ENCODE measurements at regions not wholly inside any gene's neighbourhood (a gene's known extent, or its start where the extent isn't known, plus 50 kb on each side); places are given as distances from the start of the nearest gene placed in this dataset.

DNA sequence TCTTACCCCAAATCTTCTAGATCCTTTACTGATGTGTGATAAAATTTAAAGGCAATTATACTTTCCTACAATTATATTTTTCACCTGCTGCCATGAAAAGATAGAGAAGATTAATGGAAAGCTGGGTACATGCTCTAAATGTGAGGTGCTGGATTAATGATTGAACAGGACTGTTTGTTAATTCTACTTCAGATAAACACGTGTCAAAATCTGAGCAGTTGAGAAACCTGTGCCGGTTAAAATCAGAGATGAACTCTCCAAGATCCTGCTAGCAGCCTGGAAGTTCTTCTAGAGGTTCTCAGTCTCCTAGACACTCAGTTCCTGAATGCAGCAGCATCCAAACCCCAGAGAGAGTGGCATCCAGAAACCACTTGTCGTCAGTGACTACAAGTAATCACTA, 69.2 kb downstream of the INHBA start:
- Histone ChIP-seq H3K27me3 (no peaks in the 10 kb centered on the region), H3K4me3 (no peak overlapping the region), H3K9ac (no peak overlapping the region), H3K36me3 (no peaks in the 10 kb centered on the region), H3K9me3 (no peaks in the 10 kb centered on the region), H4K20me1 (no peaks in the 10 kb centered on the region), H3K4me1 (no peaks in the 10 kb centered on the region), H3K27ac (no peak overlapping the region), H3K4me2 (no peak overlapping the region)
- no peak for TF ChIP-seq Cebpa-rat (IDR thresholded peaks at IDR 0.05)

DNA sequence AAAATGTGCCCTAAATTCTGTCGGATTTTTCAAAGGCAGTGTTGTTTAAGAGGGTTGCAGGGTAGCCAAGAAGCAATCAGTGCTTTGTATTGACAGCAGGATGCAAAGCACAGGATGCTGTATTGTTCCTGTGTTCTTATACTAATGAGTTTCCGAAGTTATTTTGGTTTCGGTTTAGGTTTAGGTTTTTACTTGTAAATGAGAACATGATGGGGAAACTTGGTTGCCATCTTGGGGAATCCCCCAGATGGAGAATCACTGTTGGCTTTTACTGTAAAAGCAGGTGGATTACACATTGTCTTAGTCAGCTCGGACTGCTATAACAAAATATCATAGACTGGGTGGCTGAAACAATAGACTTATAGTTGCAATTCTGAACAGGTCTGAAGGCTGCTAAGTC, 72.1 kb downstream of the INHBA start:
- TF ChIP-seq Cebpa-rat (IDR thresholded peaks at IDR 0.05): no peak
- no peak overlapping the region for H3K27ac ChIP-seq
- H3K27me3 ChIP-seq: no peaks in the 10 kb centered on the region
- H3K4me2 ChIP-seq: no peak overlapping the region
- no peaks in the 10 kb centered on the region for H3K9me3 ChIP-seq
- no peaks in the 10 kb centered on the region for H3K36me3 ChIP-seq
- H4K20me1 ChIP-seq: no peaks in the 10 kb centered on the region
- H3K9ac ChIP-seq: no peak overlapping the region
- no peak overlapping the region for H3K4me3 ChIP-seq
- no peaks in the 10 kb centered on the region for H3K4me1 ChIP-seq

DNA sequence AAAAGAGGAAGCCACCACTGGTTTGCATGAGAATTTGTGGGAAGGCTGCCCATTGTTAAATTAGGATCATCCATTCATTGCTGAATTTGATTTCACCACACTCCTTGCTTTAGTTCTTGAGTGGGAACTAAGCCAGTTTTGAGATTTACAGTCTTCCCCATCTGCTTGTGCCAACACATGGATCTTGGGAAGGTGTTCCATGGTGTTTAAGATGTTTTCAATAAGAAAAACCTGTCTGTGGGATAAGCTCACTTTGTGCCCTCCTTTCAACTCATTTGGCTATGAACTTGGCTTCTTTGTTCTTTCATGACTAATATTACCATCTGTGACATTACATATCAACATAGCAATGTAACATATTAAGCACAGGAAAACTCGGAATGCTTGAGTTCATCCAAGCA, 73.2 kb downstream of the INHBA start:
- Histone ChIP-seq H3K4me3 (no peak overlapping the region), H3K36me3 (no peaks in the 10 kb centered on the region), H4K20me1 (no peaks in the 10 kb centered on the region), H3K4me2 (no peak overlapping the region), H3K4me1 (no peaks in the 10 kb centered on the region), H3K9ac (no peak overlapping the region), H3K9me3 (no peaks in the 10 kb centered on the region), H3K27ac (no peak overlapping the region), H3K27me3 (no peaks in the 10 kb centered on the region)
- no peak for TF ChIP-seq Cebpa-rat (IDR thresholded peaks at IDR 0.05)

DNA sequence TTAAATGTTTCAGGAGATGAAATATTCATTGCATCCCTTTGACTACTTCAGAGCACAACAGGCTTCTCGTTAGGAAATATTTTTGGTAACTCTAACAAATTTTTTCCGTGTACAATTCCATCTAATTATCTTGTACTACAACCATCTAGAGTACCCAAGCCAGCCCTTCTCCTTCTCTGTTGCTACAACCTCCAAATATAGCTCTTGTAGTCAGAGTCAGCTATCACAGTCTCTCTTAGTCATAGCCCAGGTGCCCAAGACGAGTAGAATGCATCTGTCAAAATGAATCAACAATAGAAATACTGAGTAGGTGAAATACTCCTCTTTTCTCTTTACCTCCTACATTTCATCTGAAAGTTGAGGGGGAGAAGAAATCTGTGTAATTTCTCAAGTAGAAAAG, 74.0 kb downstream of the INHBA start:
- Histone ChIP-seq H4K20me1 (no peaks in the 10 kb centered on the region), H3K4me2 (no peak overlapping the region), H3K36me3 (no peaks in the 10 kb centered on the region), H3K27ac (no peak overlapping the region), H3K4me3 (no peak overlapping the region), H3K27me3 (no peaks in the 10 kb centered on the region), H3K9me3 (no peaks in the 10 kb centered on the region), H3K9ac (no peak overlapping the region), H3K4me1 (no peaks in the 10 kb centered on the region)
- TF ChIP-seq Cebpa-rat (IDR thresholded peaks at IDR 0.05): no peak

DNA sequence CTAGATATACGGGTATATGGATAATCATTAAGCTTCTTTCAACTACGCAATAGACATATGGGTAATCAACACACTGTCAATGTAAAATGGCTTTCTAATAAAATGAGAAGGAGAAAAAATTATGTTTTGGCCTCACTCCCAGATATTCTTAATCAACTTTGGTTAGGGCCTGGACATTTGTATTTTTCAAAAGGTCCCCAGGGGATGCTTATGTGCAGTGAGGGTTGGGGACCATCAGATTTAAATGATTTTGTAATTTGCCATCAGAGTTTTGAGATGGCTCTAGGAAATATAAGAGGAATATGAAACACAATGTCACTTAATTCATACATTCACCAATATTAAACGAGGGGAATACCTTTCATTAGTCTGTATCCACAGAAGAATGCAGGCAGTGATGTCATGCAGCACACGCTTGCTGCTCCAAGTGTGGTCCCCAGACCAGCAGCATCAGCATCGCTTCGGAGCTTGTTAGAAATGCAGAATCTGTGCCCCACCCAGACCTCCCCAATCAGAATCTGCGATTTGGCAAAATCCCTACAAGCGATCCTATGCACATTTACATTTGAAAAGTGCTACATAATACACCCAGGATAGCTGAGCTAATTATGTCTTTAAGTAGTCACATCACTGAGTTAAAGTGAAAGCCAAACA, 75.1 kb downstream of the INHBA start:
- TF ChIP-seq Cebpa-rat (IDR thresholded peaks at IDR 0.05): no peak
- no peaks in the 10 kb centered on the region for H3K36me3 ChIP-seq
- no peaks in the 10 kb centered on the region for H4K20me1 ChIP-seq
- no peak overlapping the region for H3K27ac ChIP-seq
- no peaks in the 10 kb centered on the region for H3K4me1 ChIP-seq
- no peak overlapping the region for H3K4me2 ChIP-seq
- no peaks in the 10 kb centered on the region for H3K9me3 ChIP-seq
- H3K4me3 ChIP-seq: no peak overlapping the region
- H3K27me3 ChIP-seq: no peaks in the 10 kb centered on the region
- H3K9ac ChIP-seq: no peak overlapping the region

DNA sequence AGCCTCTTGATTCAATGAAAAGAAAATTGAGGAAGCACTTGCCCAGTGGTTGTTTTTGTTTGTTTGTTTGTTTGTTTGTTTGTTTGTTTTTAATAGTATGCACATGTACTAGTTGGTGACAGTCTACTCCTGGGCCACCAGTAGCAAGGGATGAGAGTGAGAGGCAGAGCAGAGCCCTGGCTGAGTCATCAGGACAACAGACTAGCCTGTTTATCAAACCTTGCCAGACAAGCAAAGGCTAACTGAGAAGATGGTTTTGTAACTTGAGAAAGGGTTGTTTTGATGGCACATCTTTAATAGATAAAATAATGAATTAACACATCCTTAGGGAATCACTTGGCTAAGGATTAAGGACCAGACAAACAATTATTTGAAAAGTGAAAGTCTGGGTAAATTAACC, 78.1 kb downstream of the INHBA start:
- no peaks in the 10 kb centered on the region for H3K4me1 ChIP-seq
- no peak for TF ChIP-seq Cebpa-rat (IDR thresholded peaks at IDR 0.05)
- no peak overlapping the region for H3K27ac ChIP-seq
- H3K27me3 ChIP-seq: no peaks in the 10 kb centered on the region
- no peak overlapping the region for H3K4me2 ChIP-seq
- no peaks in the 10 kb centered on the region for H3K9me3 ChIP-seq
- H3K9ac ChIP-seq: no peak overlapping the region
- H4K20me1 ChIP-seq: no peaks in the 10 kb centered on the region
- no peaks in the 10 kb centered on the region for H3K36me3 ChIP-seq
- H3K4me3 ChIP-seq: no peak overlapping the region

DNA sequence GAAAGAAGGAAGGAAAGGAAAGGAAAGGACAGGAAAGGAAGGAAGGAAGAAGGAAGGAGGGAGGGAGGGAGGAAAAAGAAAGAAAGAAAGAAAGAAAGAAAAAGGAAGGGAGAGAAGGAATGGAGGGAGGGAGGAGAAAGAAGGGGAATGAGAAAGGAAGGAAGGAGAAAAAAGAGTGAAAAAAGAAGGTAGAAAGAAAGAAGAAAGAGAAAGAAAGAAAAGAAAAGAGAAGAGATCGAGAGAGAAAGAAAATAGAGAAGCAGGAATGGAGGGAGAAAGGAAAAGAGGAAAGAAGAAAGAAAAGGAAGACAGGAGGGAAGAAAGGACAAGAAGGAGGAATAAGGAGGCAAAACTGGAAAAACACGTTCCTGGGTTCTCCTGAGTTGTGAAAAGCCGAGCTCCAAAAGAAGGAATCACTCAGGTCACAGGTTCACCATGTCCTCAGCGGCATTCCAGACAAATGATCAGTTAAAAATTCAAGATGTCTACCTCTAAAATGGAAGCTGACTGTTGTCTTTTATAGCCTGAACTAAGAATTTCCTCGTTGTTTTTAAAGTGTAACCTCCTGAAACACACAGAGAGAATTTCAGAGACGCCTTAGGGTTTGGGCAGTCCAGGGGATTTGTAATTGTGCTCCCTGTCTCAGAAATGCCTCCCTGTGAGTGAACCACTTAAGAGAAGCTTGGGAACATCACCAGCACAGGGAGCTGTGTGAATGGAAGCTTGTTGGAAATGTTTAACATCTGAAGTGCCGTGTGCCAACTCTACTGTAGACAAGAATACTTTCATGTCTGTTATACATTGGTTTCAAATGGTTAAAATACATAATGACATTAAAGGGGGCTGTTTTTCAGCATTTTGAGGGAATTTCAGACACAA, 80.7 kb downstream of the INHBA start:
- Histone ChIP-seq H4K20me1 (no peaks in the 10 kb centered on the region), H3K27me3 (no peaks in the 10 kb centered on the region), H3K27ac (no peak overlapping the region), H3K4me2 (no peak overlapping the region), H3K9ac (no peak overlapping the region), H3K9me3 (no peaks in the 10 kb centered on the region), H3K4me3 (no peak overlapping the region), H3K36me3 (no peaks in the 10 kb centered on the region), H3K4me1 (no peaks in the 10 kb centered on the region)
- TF ChIP-seq Cebpa-rat (IDR thresholded peaks at IDR 0.05): no peak

DNA sequence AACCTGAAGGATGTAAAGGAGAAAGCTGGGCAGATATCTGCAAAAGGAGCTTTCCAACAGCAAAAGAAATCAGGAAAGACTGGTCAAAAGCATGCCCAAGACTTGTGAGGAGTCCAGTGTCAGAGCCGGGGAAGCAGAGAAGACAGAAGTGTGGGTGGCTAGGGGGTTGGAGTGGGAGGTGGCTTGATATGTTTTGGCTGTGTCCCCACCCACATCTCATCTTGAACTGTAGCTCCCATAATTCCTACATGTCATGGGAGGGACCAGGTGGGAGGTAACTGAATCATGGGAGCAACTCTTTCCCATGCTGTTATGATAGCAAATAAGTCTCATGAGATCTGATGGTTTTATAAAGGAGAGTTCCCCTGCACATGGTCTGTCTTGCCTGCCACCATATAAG, 84.9 kb downstream of the INHBA start:
- H3K9ac ChIP-seq: no peak overlapping the region
- no peaks in the 10 kb centered on the region for H3K36me3 ChIP-seq
- no peaks in the 10 kb centered on the region for H3K27me3 ChIP-seq
- no peak for TF ChIP-seq Cebpa-rat (IDR thresholded peaks at IDR 0.05)
- no peak overlapping the region for H3K27ac ChIP-seq
- no peaks in the 10 kb centered on the region for H3K9me3 ChIP-seq
- no peaks in the 10 kb centered on the region for H4K20me1 ChIP-seq
- H3K4me3 ChIP-seq: no peak overlapping the region
- H3K4me2 ChIP-seq: no peak overlapping the region
- no peaks in the 10 kb centered on the region for H3K4me1 ChIP-seq

DNA sequence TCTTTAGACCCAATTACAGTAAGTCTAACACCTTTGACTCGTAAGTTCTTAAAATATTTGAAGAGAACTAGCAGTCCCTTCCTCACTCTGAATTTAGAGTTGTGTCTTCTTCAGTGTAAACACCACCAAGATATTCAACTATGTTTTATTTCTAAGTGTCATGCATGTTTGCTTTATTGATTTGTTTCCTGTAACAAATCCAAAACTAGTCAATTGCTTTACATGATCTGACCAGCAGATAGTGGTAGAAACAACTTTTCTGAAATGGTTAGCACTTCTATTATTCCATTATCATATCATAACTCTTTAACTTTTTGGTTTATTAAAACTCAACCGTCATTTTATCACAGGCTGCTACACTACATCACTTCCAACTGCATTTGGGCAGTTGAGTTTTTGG, 90.1 kb downstream of the INHBA start:
- Histone ChIP-seq H3K9me3 (no peaks in the 10 kb centered on the region), H3K27me3 (no peaks in the 10 kb centered on the region), H3K9ac (no peak overlapping the region), H3K4me3 (no peak overlapping the region), H3K4me2 (no peak overlapping the region), H3K4me1 (no peaks in the 10 kb centered on the region), H4K20me1 (no peaks in the 10 kb centered on the region), H3K27ac (no peak overlapping the region), H3K36me3 (no peaks in the 10 kb centered on the region)
- no peak for TF ChIP-seq Cebpa-rat (IDR thresholded peaks at IDR 0.05)

DNA sequence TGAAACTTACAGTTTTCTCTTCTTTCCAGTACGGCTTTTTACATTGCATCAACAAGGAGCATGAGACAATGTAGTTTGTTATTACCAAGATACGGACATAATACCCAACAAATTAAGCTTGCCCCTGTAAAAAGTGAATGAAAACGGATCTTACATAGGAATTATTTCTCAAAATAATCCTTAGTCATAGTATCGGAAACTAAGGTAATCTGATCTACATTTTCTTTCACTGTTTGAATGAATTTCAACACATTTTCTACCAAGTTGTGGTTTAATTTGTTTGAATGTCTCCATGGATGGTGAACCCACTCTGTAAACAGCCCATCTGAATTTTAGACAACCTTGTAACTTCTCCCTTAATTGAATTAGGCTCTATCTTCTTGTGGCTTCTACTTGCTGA, 90.5 kb downstream of the INHBA start:
- Histone ChIP-seq H3K27me3 (no peaks in the 10 kb centered on the region), H3K36me3 (no peaks in the 10 kb centered on the region), H3K9me3 (no peaks in the 10 kb centered on the region), H3K27ac (no peak overlapping the region), H3K4me1 (no peaks in the 10 kb centered on the region), H4K20me1 (no peaks in the 10 kb centered on the region), H3K9ac (no peak overlapping the region), H3K4me2 (no peak overlapping the region), H3K4me3 (no peak overlapping the region)
- no peak for TF ChIP-seq Cebpa-rat (IDR thresholded peaks at IDR 0.05)
